ENCODE measurements at regions not wholly inside any gene's neighbourhood (a gene's known extent, or its start where the extent isn't known, plus 50 kb on each side); places are given as distances from the start of the nearest gene placed in this dataset.

DNA sequence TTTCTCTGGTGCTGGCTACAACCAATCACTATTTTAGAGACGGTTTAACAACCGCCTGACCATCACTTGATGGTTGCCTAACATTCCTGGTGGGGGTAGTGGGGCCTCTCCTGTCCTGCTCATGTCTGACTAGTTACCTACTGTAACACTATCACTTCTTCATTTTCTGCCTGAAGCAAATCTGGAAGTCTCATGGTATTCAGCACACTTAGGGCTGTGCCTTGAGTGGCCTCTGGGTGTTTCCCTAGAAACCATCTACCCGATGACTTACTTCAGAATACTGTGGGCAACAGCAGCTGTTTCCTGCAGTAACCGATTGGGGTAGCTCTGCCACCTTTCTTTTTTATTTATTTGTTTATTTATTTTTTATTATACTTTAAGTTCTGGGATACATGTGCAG is 880.1 kb upstream of the INTU start:
- TF ChIP-seq, protein P1, sequence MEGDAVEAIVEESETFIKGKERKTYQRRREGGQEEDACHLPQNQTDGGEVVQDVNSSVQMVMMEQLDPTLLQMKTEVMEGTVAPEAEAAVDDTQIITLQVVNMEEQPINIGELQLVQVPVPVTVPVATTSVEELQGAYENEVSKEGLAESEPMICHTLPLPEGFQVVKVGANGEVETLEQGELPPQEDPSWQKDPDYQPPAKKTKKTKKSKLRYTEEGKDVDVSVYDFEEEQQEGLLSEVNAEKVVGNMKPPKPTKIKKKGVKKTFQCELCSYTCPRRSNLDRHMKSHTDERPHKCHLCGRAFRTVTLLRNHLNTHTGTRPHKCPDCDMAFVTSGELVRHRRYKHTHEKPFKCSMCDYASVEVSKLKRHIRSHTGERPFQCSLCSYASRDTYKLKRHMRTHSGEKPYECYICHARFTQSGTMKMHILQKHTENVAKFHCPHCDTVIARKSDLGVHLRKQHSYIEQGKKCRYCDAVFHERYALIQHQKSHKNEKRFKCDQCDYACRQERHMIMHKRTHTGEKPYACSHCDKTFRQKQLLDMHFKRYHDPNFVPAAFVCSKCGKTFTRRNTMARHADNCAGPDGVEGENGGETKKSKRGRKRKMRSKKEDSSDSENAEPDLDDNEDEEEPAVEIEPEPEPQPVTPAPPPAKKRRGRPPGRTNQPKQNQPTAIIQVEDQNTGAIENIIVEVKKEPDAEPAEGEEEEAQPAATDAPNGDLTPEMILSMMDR (IDR thresholded peaks at IDR 0.05), result no peak
- no peak for TF ChIP-seq EZH2 (IDR thresholded peaks at IDR 0.05; ENCODE audit: borderline replicate concordance, insufficient read depth, low read depth, low read length, poor library complexity, severe bottlenecking)

All from B cell (primary cell).